Gastrocnemius medialis (tissue), 4 donors: ENCODE measurements at regions not wholly inside any gene's neighbourhood (a gene's known extent, or its start where the extent isn't known, plus 50 kb on each side); places are given as distances from the start of the nearest gene placed in this dataset.

ENCODE experiments used
- CTCF ChIP-seq, 5 experiments: fragments of 450-650 bp in 3 of 5; fragments of 200-600 bp in 2 of 5; sonication (generic) in 2 of 5; IDR thresholded peaks in 4 of 5; conservative IDR thresholded peaks in 1 of 5; 1 replicate in 4 of 5; 2 replicates in 1 of 5; pipeline ENCODE4 v1.5.1; 2016 to 2019; ENCODE audit warnings: antibody characterized with exemption in 5 of 5, mild to moderate bottlenecking in 3 of 5, moderate library complexity in 3 of 5
- POLR2A ChIP-seq, 2 donors: fragments of 450-650 bp; IDR thresholded peaks; one replicate each; pipeline ENCODE4 v1.6.1; 2017; ENCODE audit warnings: antibody characterized with exemption in 2 of 2, mild to moderate bottlenecking in 2 of 2, moderate library complexity in 2 of 2

GRCh38 chr17:68701046-68701445 lies 99.9 kb upstream of the FAM20A start:
- TF ChIP-seq CTCF (IDR thresholded peaks at IDR 0.05 in 4 of 5, conservative IDR thresholded peaks at IDR 0.05 in 1 of 5) (no peak), POLR2A (IDR thresholded peaks at IDR 0.05) (no peak)
